Occipital lobe (tissue), 1 donor: ENCODE measurements at regions not wholly inside any gene's neighbourhood (a gene's known extent, or its start where the extent isn't known, plus 50 kb on each side); places are given as distances from the start of the nearest gene placed in this dataset.

Source experiments
- DNase-seq: peaks from one replicate; lab custom pipeline; 2025; lab: John Stamatoyannopoulos, UW

DNA sequence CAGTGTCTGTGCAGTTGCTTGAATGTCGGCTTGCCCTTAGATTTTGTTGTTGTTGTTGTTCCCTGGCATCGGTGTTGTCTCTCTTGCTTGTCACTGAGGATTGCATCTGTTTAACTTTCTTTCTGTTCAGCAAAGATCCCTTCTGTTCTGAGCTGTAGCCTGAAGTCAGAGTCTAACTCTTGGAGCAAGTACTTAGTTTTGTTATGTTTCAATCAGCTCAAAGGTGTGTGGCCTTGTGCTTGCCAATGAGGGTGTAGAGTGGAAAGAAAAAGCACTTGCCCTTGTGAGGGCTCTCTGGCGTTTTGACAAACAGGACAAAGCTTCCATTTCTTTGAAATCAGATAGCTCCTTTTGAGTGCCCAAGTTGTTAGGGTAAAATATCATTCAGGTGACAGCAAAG, 757.1 kb upstream of the CDH7 start:
- no peak for DNase-seq

DNA sequence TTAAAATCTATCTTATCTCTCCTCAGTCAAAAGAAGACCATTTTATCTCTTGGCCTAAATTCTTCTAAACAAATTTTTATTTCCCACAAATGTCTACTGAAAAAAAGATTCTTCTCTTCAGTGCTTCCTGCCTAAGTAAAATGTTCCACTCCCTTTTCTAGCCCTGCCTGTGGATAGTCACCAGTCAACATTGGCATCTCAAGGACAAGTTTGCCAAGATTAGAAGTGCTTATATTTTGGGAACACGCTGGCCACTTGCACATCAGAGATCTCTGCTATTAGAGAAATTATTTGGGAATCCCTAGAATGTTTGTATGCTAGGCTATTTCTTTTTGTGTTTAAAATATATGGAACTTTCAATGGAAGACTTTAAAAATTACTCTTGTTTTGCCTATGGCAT, 758.2 kb upstream of the CDH7 start:
- no peak for DNase-seq

DNA sequence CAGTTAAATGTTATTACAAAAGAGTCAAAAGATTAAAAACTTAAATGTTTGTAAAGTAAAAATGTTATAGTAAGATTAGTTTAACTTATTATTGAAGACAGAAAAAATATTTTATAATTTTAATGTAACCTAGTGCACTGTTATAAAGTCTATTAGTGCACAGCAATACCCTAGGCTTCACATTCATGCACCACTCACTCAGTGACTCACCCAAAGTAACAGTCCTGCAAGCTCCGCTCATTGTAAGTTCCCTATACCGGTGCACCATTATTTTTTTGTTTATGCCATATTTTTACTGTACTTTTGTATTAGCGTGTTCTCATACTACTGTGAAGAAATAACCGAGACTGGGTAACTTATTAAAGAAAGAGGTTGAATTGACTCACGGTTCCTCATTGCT, 759.7 kb upstream of the CDH7 start:
- no peak for DNase-seq

DNA sequence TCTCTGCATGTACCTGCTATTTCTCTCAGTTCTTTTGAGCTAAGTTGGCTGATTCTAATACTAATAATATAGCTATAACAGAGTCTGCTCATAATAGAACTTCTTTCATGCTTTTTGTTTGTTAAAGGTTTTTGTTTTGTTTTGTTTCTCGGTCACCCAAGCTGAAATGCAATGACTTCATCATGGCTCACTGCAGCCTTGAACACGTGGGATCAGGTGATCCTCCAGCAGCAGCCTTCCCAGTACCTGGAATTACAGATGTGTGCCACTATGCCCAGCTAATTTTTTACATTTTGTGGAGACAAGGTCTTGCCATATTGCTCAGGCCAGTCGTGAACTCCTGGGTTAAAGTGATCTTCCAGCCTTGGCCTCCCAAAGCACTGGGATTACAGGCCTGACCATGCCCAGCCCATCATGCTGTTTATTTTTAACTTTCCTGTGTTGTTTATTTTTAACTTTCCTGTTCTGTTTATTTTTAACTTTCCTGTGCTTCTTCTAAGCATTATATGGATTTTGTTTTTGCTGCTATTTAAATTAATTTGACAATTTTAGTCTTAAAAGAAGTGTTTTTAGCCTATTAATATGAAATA, 763.8 kb upstream of the CDH7 start:
- no peak for DNase-seq

DNA sequence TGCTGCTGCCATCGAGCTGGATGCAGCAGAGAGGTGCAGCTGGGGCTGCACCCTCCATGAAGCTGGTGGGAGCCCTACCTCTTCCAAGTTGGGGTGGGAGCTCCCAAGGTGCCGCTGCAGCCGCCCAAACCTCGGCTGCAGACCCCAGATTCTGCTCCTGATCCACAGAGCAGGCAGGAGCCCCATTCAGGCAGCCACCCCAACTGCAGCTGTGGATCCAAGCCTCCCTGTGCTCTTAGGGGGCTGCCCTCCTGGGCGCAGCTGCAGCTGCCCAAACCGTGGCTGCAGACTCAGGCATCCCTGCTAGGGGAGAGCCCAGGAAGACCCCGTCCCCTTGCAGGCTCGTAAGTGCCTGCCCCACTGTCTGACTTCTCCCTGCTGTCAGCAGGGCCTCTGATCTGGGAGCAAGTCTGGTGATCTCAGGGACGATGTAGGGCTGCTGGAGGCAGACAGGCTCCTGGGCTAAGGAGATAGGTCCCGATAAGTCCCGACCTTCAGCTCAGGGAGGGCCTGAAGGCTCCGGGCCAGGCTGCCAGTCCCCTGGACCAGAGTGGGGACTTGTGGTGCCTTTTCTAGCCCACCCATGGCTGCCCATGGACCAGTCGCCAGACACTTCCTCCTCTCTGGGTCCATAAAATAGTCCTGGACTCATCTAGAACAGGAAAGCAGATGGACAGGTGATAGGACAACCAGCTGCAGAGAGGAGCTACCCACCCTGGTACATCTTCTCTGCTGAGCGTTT, 767.1 kb upstream of the CDH7 start:
- DNase-seq: no peak

DNA sequence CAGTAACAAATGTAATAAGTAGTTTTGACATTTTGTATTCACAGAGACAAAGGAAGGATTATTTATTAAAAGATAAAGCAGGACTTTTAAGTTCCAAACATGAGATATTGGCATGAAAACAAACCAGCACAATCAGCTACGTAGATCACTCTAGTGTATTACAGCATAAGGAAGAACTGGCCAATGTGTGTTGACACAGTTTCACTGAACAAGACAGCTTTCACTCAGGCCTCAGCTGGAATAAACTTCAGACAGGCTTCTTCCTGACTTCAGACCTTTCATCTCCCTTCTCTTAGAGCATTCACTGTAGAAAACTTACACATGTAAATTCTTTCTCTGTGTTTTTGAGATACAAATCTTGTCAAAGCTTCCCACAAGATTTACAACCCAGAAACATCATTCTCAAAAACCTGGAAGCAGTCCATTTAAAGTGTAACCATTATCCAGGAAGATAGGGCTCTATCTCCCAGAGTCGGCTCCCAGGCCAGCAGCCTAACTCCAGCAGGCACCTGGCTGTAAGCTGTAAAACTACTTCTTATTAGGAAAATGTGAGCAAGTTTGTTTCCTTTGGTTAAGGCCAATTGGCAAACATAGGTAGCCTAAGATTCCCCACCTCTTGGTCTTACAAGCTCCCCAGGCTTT, 768.3 kb upstream of the CDH7 start:
- DNase-seq: no peak

DNA sequence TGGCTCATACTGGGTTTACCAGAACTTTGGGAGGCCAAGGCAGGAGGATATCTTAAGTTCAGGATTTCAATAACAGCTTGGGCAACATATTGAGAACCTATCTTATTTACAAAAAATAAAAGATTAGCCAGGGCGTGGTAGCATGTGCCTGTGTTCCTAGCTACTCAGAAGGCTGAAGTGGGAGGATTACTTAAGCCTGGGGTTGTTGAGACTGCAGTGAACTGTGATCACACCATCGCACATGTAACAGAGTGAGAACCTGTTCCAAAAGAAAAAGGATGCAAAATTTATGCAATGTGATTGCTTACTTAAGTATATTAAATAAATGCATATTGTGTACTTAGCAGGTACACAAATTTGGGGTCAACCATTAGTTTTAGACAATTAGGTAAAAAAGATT, 768.9 kb upstream of the CDH7 start:
- DNase-seq: no peak

DNA sequence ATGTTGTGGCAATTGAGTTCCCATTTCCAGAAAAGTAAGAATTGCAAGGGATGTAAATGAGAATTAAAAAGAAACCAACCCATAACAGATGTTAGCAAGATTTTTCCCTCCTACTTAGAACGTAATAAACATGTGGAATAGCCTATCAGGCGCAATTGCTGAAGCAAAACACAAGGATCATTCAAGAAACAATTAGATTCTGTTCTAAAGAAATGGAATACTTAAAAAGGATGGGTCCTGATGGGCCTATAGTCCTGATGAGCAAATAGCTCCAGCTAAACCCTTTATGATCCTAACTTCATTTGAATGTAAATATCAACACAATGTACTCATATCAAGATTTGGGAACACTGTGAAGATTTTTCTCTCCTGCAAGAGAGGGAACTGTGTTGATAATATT, 771.0 kb upstream of the CDH7 start:
- DNase-seq: no peak

DNA sequence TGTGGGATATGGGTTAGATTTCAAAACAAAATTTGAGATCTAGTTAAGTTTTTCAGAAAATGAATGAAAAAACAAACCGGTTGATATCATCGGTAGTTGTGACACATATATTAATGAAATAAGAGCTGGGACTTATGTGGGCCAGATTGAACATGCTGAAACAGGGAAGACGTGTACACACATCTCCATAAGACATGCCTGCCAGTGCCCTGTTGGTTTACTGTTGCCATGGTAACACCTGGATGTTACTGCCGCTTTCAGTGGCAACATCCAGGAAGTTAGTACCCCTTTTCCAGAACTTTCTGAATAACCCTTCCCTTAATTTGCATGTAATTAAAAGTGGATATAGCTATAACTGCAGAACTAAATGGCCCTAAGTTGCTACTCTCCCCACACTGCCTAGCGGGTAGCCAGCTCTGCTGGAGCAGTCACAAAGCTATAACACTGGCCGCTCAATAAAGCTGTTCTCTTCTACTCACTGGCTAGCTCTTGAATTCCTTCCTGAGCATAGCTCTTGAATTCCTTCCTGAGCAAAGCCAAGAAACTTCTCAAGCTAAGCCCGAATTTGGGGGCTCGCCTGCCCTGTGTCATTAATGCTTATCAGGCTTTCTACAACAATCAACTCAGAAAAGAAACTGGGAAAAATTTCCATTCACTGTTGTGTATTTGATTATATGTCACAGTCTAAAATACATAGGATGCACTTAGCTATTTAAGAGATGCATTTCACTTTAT, 776.3 kb upstream of the CDH7 start:
- DNase-seq: no peak

DNA sequence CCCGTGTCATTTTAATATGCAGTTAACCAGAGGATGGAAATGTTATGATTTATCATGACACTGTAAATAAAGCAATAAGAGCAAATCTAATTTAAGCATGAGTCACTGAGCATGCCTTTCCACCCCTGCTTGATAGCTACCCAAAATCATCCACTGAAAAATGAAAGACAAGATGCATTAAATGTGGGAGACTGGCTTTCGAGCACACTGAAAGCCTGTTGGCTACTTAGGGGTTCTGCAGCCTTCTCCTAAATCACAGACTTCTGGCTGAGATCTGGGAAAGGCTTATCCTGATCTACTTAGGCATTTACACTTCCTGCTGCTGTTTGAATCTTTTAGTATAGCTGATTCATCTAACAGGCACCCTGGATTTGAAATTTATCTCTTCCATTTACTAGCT, 778.3 kb upstream of the CDH7 start:
- no peak for DNase-seq

DNA sequence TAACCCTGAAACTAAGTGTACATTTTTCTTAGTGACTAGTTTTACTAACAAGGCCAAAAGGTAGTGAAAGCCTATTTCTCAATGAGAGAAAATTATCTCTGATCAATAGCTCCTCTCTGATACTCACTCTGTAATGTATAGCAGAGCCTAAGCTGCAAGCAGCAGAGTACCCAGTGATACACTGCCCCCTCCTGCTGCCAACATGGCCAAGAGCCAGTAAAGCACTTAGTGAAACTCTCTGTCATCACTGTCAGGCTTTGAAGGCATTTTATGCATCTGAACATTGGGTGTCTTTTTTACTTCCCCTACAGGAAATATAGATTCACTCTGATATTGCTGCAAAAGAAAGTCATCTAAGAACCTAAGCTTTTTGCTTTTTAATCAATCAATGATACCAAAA, 784.1 kb upstream of the CDH7 start:
- no peak for DNase-seq

DNA sequence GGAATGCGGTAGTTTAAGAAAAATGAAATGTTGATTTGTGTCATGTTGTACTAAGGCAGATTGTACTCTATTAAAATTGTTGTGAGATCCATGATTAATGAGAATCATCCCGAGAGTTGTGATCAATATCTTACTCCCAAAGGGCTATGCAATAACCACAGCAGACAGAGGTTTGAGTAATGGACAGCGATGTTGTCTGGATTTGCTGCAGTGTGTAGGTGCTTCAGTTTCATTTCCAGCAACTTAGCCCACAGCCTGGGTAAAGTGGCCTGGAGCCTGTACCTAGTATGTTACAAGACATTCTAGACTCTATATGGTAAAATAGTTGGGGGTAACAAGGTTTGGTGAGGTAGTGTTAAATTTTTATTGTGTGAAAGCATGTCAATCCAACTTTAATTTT, 794.3 kb upstream of the CDH7 start:
- DNase-seq: no peak

DNA sequence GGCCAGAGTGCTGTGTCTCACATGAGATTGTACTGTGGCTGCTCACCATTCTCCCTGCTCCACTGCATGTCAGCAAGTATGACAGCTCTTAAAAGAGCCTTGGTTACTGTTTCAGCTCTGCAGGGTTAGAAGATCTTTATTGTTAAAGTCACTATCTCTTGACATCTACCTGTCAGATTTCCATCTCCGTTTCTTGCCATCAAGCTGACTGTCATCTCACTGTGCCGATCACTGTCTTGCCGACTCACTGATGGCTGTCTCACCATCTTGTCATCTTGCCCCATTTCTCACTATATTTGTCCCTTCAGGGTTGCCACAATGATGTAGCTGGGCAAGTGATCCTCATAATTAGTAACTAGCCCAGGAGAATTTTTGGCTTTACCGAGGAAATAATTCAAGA, 800.9 kb upstream of the CDH7 start:
- DNase-seq: no peak

DNA sequence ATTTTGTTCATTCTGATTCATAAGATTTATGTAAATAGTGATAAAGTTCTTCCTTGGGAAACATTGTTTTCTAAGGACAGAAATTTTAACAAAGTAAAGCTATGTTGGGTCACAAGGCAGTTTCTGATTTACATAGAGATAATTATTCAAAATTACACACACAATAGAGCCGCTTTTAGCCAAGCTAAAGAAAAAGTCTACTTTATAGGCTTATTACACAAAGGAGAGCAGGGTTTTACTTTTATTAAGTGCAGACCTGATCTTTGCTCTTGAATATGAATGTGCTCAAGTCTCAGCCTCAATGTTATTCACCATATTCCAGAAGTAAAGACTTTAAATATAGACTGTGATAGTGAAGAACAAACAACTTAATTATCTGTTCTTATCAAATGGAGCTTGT, 787.8 kb upstream of the LINC00305 start:
- no peak for DNase-seq

DNA sequence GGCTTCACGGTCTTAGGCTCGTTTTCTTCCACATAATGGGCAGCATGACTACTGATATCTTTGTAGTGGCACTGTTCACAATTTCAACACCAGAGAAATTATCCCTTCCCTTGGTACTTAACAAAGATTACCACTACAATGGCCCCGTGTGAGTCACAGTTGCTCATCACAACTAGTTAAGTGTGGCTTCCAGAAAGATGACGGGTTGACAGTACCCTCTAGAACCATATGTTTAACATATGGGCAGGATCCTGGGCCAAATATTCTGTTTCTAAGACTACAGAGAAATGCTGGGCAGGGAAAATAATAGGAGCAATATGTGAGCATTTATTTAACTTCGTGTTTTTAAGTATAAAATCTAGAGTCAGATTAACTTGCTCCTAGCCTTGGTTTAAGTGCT, 780.1 kb upstream of the LINC00305 start:
- no peak for DNase-seq

DNA sequence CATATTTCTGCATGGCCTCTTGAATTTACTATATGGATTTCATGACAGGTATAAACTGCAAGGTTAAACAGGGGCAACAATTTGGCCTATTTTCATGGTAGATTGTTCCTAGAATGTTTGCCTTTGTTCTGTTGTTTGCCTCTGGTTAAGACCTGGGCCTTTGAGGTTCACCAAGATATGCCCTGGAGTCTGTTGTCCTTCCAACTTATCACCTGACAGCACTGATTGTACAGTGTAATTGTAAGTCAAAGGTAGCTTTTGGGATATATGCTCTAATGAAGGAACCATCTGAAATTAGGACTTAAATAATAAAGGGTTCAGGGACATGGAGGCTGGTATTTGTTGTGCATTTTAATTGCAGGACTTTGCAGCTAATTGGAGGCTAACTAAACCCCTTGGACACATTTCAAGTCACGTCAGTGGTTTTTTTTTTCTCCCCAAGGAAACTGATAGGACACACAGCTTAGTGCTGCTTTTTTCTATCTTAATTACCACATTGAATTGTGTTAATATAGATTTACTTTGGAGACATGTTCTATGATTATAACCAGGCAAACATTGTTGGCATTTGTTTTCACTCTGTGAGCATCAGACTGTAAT, 771.2 kb upstream of the LINC00305 start:
- no peak for DNase-seq

DNA sequence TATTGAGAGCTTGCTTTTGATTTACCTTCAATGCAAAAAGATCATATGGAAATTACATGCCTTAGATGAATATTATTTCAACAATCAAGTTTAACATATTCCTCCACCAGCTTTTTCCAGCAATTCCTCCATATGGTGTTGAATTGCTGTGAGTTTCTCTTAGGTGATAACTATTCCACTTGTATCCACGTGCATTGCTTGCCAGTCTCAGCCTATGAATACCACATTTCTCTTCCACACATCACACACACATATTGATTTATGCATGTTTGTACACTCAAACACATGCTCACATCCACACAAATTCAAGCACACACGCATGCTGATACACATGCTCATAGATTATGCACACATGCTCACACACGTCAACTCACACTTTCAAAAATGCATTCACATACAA, 770.0 kb upstream of the LINC00305 start:
- DNase-seq: no peak

DNA sequence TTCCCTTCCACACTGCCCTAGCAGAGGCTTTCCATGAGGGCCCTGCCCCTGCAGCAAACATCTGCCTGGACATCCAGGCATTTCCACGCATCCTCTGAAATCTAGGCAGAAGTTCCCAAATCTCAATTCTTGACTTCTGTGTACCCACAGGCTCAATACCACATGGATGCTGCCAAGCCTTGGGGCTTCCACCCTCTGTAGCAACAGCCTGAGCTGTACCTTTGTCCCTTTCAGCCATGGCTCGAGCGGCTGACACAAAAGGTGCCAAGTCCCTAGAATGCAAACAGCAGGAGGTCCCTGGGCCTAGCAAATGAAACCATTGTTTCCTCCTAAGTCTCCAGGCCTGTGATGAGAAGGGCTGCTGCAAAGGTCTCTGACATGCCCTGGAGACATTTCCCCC, 744.5 kb upstream of the LINC00305 start:
- no peak for DNase-seq

DNA sequence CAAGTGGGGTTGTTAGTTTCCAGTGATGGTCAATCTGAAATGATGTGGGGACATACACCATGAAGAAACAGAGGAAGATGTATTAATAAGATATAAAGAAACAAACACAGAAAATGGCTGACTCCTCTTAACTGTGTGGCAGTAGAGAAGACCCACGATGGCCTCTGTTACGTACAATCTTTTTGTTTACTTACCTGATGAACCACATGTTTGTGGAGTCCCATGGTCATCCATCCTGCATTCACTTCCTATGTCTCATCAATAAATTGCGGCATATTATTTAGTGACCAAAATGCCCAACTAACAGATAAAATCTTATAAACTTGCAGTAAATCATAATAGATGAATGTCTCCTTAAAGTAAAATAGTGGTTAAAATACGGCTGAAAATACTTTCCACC, 740.1 kb upstream of the LINC00305 start:
- DNase-seq: no peak

DNA sequence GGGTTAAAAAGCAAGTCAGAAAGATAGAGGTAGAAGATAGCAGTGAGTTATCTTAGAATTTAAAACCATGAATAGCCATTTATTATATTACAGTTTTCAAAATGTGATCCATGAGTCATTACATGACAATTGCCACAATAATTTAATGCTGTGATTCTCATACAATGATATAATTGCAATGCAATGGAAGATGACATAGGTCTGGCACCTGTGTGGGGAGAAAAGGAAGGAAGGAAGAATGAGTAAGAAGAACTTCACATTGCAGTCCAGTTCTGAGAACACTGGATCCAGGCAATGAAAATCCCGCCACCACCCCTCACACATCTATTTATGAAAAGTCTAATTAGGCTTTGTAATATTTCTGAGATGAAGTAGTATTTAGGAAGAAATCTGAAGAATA, 738.1 kb upstream of the LINC00305 start:
- no peak for DNase-seq

DNA sequence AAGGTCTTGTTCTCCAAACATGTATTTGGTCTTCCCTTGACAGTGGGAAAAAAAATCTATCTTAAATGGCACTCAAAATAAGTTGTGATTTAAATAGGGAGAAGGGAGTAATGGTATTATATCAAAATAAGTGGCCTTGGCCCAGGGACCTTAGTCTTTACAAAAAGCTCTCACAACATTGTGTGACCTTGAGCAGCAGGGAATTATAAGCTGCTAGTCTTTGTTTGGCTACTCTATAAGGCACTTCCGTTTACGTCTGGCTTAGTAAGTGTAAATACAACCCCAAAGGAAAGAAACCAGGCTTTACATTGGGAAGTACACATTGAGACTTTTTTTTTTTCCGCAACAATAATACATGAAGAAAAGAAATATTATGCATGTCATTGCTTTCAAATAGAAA, 734.0 kb upstream of the LINC00305 start:
- no peak for DNase-seq

DNA sequence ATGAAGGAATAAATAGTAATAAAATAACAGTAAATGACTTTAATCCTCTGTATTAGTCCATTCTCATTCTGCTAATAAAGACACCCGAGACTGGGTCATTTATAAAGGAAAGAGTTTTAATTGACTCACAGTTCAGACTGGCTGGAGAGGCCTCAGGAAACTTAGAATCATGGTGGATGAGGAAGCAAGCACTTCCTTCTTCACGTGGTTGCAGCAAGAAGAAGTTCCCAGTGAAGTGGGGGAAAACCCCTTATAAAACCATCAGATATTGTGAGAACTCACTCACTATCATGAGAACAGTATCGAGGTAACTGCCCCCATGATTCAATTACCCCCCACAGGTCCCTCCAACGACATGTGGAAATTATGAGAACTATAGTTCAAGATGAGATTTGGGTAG, 727.9 kb upstream of the LINC00305 start:
- DNase-seq: no peak
